HepG2 (cell line): ENCODE measurements at regions not wholly inside any gene's neighbourhood (a gene's known extent, or its start where the extent isn't known, plus 50 kb on each side); places are given as distances from the start of the nearest gene placed in this dataset.

Source experiments
- AHR ChIP-seq: IDR thresholded peaks from 2 replicates; pipeline ENCODE4 v1.6.1; 2018; ENCODE audit warnings: missing genetic modification reagents, missing compliant biosample characterization
- ATF2 ChIP-seq: sonication (generic); formaldehyde crosslinking; IDR thresholded peaks from 2 replicates; pipeline ENCODE4 v1.4.0; 2020; ENCODE audit warnings: missing genetic modification reagents
- CBX1 ChIP-seq: IDR thresholded peaks from one replicate; pipeline ENCODE4 v1.6.1; 2016; ENCODE audit warnings: antibody characterized with exemption, low read depth
- HOXA3 ChIP-seq: sonication (generic); formaldehyde crosslinking; IDR thresholded peaks from 2 replicates; pipeline ENCODE4 v1.5.0; 2020; ENCODE audit warnings: missing genetic modification reagents
- KLF6 ChIP-seq: IDR thresholded peaks from 2 replicates; pipeline ENCODE4 v1.8.0; 2016; ENCODE audit warnings: missing biosample characterization, missing genetic modification reagents
- MLLT10 ChIP-seq: sonication (generic); formaldehyde crosslinking; IDR thresholded peaks from 2 replicates; pipeline ENCODE4 v1.4.0; 2020; ENCODE audit warnings: missing genetic modification reagents
- NFE2L2 ChIP-seq: fragments of 150-350 bp; IDR thresholded peaks from 2 replicates; pipeline ENCODE4 v1.6.1; 2014; ENCODE audit warnings: low read length
- ZNF142 ChIP-seq: sonication (generic); formaldehyde crosslinking; IDR thresholded peaks from 2 replicates; pipeline ENCODE4 v1.4.0; 2020; ENCODE audit warnings: missing genetic modification reagents
- ZNF773 ChIP-seq: sonication (generic); formaldehyde crosslinking; IDR thresholded peaks from 2 replicates; pipeline ENCODE4 v1.4.0; 2020; ENCODE audit warnings: missing genetic modification reagents, borderline replicate concordance
- ZNF850 ChIP-seq: sonication (generic); formaldehyde crosslinking; conservative IDR thresholded peaks from 2 replicates; pipeline ENCODE4 v1.9.0; 2021; ENCODE audit warnings: mild to moderate bottlenecking, missing genetic modification reagents

- TF ChIP-seq ZNF142 (no peak), ATF2 (no peak), HOXA3 (no peak), ZNF850 (CRISPR knock-in tag) (no peak), NFE2L2 (no peak), ZNF773 (CRISPR knock-in tag) (no peak), MLLT10 (no peak), KLF6 (CRISPR knock-in tag) (no peak), AHR (CRISPR knock-in tag) (no peak), CBX1 (no peak)
- TF ChIP-seq, all 625 proteins: peak for 0
Measured at GRCh38 chr6:126718600-126719327, 378.8 kb downstream of the CENPW start (continued).
